H1 (cell line): ENCODE measurements at regions not wholly inside any gene's neighbourhood (a gene's known extent, or its start where the extent isn't known, plus 50 kb on each side); places are given as distances from the start of the nearest gene placed in this dataset.
A peak's percentile ranks its signal among the peaks of the same experiment; 100 is the strongest.

Experiments
- CTCF ChIA-PET: fragments of 300-600 bp; sonication (Branson Sonifier 250); formaldehyde crosslinking; loops from one replicate; lab custom pipeline; 2021; ENCODE audit not compliant: partially characterized antibody; lab: Charles Lee
- POLR2A ChIA-PET: fragments of 300-600 bp; sonication (Branson Sonifier 250); formaldehyde crosslinking; loops from one replicate; lab custom pipeline; 2021; ENCODE audit warnings: inconsistent platforms; ENCODE audit not compliant: partially characterized antibody; lab: Charles Lee
- DNase-seq, 2 experiments: peaks; one replicate each; pipeline versions ENCODE4 v3.0.0 to v3.0.0-alpha.2; 2010 to 2022; ENCODE audit warnings: low spot score in 2 of 2, low read depth in 1 of 2, mixed read lengths in 1 of 2
- FAIRE-seq: peaks from 2 replicates; lab custom pipeline; 2011; peaks lifted over from hg19 to GRCh38; lab: Jason Lieb, UNC
- H2AFZ ChIP-seq: 2 replicates; pipeline ENCODE4 v1.8.1; 2012; ENCODE audit warnings: low read length, inconsistent platforms
- H2AK5ac ChIP-seq: 2 replicates; pipeline ENCODE4 v1.6.1; 2013; ENCODE audit warnings: low read depth, low read length
- H2BK120ac ChIP-seq: replicated peaks from 2 replicates; pipeline ENCODE3; 2013; ENCODE audit warnings: low read depth, low read length, inconsistent platforms
- H2BK12ac ChIP-seq: 2 replicates; pipeline ENCODE4 v1.6.1; 2013; ENCODE audit warnings: low read depth, low read length
- H2BK15ac ChIP-seq: 2 replicates; pipeline ENCODE4 v1.6.1; 2013; ENCODE audit warnings: low read length
- H2BK20ac ChIP-seq: 2 replicates; pipeline ENCODE4 v1.6.1; 2013; ENCODE audit warnings: low read length
- H2BK5ac ChIP-seq: 2 replicates; pipeline ENCODE4 v1.6.1; 2013; ENCODE audit warnings: low read depth, low read length
- H3K14ac ChIP-seq: 2 replicates; pipeline ENCODE4 v1.6.1; 2013; ENCODE audit warnings: inconsistent platforms; ENCODE audit not compliant: insufficient read length
- H3K18ac ChIP-seq: 2 replicates; pipeline ENCODE4 v1.6.1; 2013; ENCODE audit warnings: low read length; ENCODE audit errors: extremely low read depth
- H3K23ac ChIP-seq: 2 replicates; pipeline ENCODE4 v1.6.1; 2013; ENCODE audit warnings: inconsistent platforms; ENCODE audit not compliant: insufficient read length
- H3K23me2 ChIP-seq: 2 replicates; pipeline ENCODE4 v1.6.1; 2013; ENCODE audit warnings: low read depth, low read length
- H3K27ac ChIP-seq: 2 replicates; pipeline ENCODE4 v1.6.1; 2011; ENCODE audit warnings: low read depth, low read length, inconsistent platforms
- H3K27me3 ChIP-seq, 4 experiments: replicated peaks in 1 of 4; 1 replicate in 1 of 4; 2 replicates in 3 of 4; pipeline versions ENCODE4 v1.6.1 to v1.8.1; 2011 to 2013; ENCODE audit warnings: low read length in 3 of 4, mild to moderate bottlenecking in 3 of 4, inconsistent platforms in 2 of 4, mixed read lengths in 2 of 4, moderate library complexity in 1 of 4; ENCODE audit not compliant: control insufficient read depth in 3 of 4, insufficient read depth in 3 of 4; ENCODE audit errors: extremely low read depth in 1 of 4
- H3K36me3 ChIP-seq, 4 experiments: 2 replicates each; pipeline versions ENCODE4 v1.6.1 to v1.8.1; 2011 to 2013; ENCODE audit warnings: mild to moderate bottlenecking in 4 of 4, low read length in 3 of 4, moderate library complexity in 2 of 4, control low read depth in 1 of 4, inconsistent platforms in 1 of 4; ENCODE audit not compliant: insufficient read depth in 4 of 4, control insufficient read depth in 2 of 4
- H3K4ac ChIP-seq: replicated peaks from 2 replicates; pipeline ENCODE3; 2013; ENCODE audit warnings: low read length, low read depth, mixed read lengths, inconsistent platforms; ENCODE audit not compliant: insufficient read length
- H3K4me1 ChIP-seq, 4 experiments: replicated peaks in 1 of 4; 1 replicate in 1 of 4; 2 replicates in 3 of 4; pipeline versions ENCODE4 v1.6.1 to v1.8.1; 2011 to 2013; ENCODE audit warnings: low read length in 3 of 4, inconsistent platforms in 2 of 4, mixed read lengths in 1 of 4; ENCODE audit not compliant: insufficient read depth in 4 of 4, control insufficient read depth in 3 of 4
- H3K4me2 ChIP-seq, 2 experiments: 2 replicates each; pipeline versions ENCODE4 v1.6.1 to v1.8.1; 2011 to 2013; ENCODE audit warnings: low read depth in 2 of 2, low read length in 2 of 2, control low read depth in 1 of 2, inconsistent platforms in 1 of 2, mild to moderate bottlenecking in 1 of 2; ENCODE audit not compliant: insufficient read depth in 1 of 2
- H3K4me3 ChIP-seq, 4 experiments: fragments of 200-600, 300-600 bp in 1 of 4; sonication (generic), shearing (Covaris generic), sonication (Bioruptor Twin) in 1 of 4; 2 replicates each; pipeline versions ENCODE4 v1.5.1 to v1.8.1; 2011 to 2016; ENCODE audit warnings: low read length in 4 of 4, low read depth in 3 of 4, control low read depth in 2 of 4, inconsistent platforms in 2 of 4, mild to moderate bottlenecking in 2 of 4, mixed read lengths in 1 of 4, moderate library complexity in 1 of 4; ENCODE audit not compliant: insufficient read depth in 2 of 4; ENCODE audit errors: extremely low read depth in 1 of 4
- H3K56ac ChIP-seq: replicated peaks from 2 replicates; pipeline ENCODE3; 2013; ENCODE audit warnings: low read depth, mild to moderate bottlenecking, mixed read lengths, low read length, inconsistent platforms; ENCODE audit not compliant: insufficient read length
- H3K79me1 ChIP-seq: 2 replicates; pipeline ENCODE4 v1.6.1; 2013; ENCODE audit warnings: low read depth, low read length, control low read depth
- H3K79me2 ChIP-seq, 2 experiments: 2 replicates each; pipeline versions ENCODE4 v1.6.1 to v1.8.1; 2012 to 2013; ENCODE audit warnings: low read length in 2 of 2, mild to moderate bottlenecking in 2 of 2, inconsistent platforms in 1 of 2; ENCODE audit not compliant: insufficient read depth in 2 of 2, control insufficient read depth in 1 of 2
- H3K9ac ChIP-seq, 4 experiments: replicated peaks in 1 of 4; 1 replicate in 1 of 4; 2 replicates in 3 of 4; pipeline versions ENCODE4 v1.6.1 to v1.8.1; 2011 to 2013; ENCODE audit warnings: low read depth in 3 of 4, low read length in 3 of 4, control low read depth in 2 of 4, mild to moderate bottlenecking in 2 of 4, moderate library complexity in 2 of 4, inconsistent platforms in 1 of 4; ENCODE audit errors: extremely low read depth in 1 of 4
- H3K9me3 ChIP-seq, 2 experiments: 2 replicates each; pipeline versions ENCODE4 v1.6.1 to v1.8.1; 2012 to 2013; ENCODE audit warnings: mild to moderate bottlenecking in 2 of 2, moderate library complexity in 2 of 2, control low read depth in 1 of 2, inconsistent platforms in 1 of 2, low read depth in 1 of 2, low read length in 1 of 2, mixed read lengths in 1 of 2; ENCODE audit not compliant: insufficient read depth in 2 of 2
- H4K20me1 ChIP-seq, 2 experiments: replicated peaks in 1 of 2; 2 replicates each; pipeline versions ENCODE3 to v1.8.1; 2011 to 2013; ENCODE audit warnings: inconsistent platforms in 2 of 2, low read length in 2 of 2, mild to moderate bottlenecking in 1 of 2; ENCODE audit not compliant: insufficient read depth in 2 of 2, control insufficient read depth in 1 of 2
- H4K5ac ChIP-seq: 2 replicates; pipeline ENCODE4 v1.6.1; 2013; ENCODE audit warnings: low read length, low read depth, mixed read lengths, inconsistent platforms; ENCODE audit not compliant: insufficient read length
- H4K8ac ChIP-seq: 2 replicates; pipeline ENCODE4 v1.8.0; 2013; ENCODE audit warnings: mild to moderate bottlenecking, moderate library complexity, low read length, inconsistent platforms; ENCODE audit not compliant: insufficient read depth; ENCODE audit errors: extremely low read depth
- H4K91ac ChIP-seq: replicated peaks from 2 replicates; pipeline ENCODE3; 2013; ENCODE audit warnings: low read length, mixed read lengths, inconsistent platforms; ENCODE audit not compliant: insufficient read length
- CBX8 ChIP-seq: fragments of 300-800, 300-1000 bp; sonication (generic); IDR thresholded peaks from 2 replicates; pipeline ENCODE4 v1.7.1; 2016; ENCODE audit warnings: low read depth, low read length, borderline replicate concordance
- CHD2 ChIP-seq: IDR thresholded peaks from 2 replicates; pipeline ENCODE4 v1.6.1; 2012; ENCODE audit warnings: low read length, improper control_type of control experiment
- EP300 ChIP-seq, 2 experiments: IDR thresholded peaks; 1 replicate in 1 of 2; 2 replicates in 1 of 2; pipeline ENCODE4 v1.6.1; 2011 to 2012; ENCODE audit warnings: low read depth in 2 of 2, low read length in 2 of 2, mild to moderate bottlenecking in 2 of 2, borderline replicate concordance in 1 of 2, inconsistent platforms in 1 of 2, moderate library complexity in 1 of 2
- GTF2F1 ChIP-seq: IDR thresholded peaks from 2 replicates; pipeline ENCODE4 v1.6.1; 2012; ENCODE audit warnings: low read depth, low read length, improper control_type of control experiment, borderline replicate concordance
- KDM5A ChIP-seq: fragments of 200-600 bp; IDR thresholded peaks from 2 replicates; pipeline ENCODE4 v1.7.1; 2012; ENCODE audit warnings: mild to moderate bottlenecking, low read length, inconsistent platforms, mixed read lengths
- MAX ChIP-seq: IDR thresholded peaks from 2 replicates; pipeline ENCODE4 v1.6.1; 2012; ENCODE audit warnings: inconsistent platforms
- RXRA ChIP-seq: IDR thresholded peaks from 2 replicates; pipeline ENCODE4 v1.6.1; 2011; ENCODE audit warnings: low read depth, mild to moderate bottlenecking, low read length, moderate library complexity; ENCODE audit not compliant: insufficient read depth
- SP2 ChIP-seq: IDR thresholded peaks from 2 replicates; pipeline ENCODE4 v1.6.1; 2012; ENCODE audit warnings: mild to moderate bottlenecking, low read length, inconsistent platforms
- TEAD4 ChIP-seq: IDR thresholded peaks from 2 replicates; pipeline ENCODE4 v1.6.1; 2012; ENCODE audit warnings: low read depth, low read length, inconsistent platforms, mixed read lengths
- USF2 ChIP-seq: IDR thresholded peaks from 2 replicates; pipeline ENCODE4 v1.6.1; 2011; ENCODE audit warnings: low read length, improper control_type of control experiment
- WGBS, 2 experiments: shearing (Covaris generic) in 1 of 2; methylation state at CpG; one replicate each; pipeline versions ENCODE4 v1.1.6 to v1.1.7; 2013 to 2015; ENCODE audit warnings: low lambda C conversion rate in 2 of 2, mixed read lengths in 2 of 2, inconsistent platforms in 1 of 2, low coverage in 1 of 2, missing lambda C conversion rate in 1 of 2; ENCODE audit not compliant: insufficient replicate concordance in 2 of 2, insufficient coverage in 1 of 2, insufficient read length in 1 of 2; ENCODE audit errors: extremely low coverage in 1 of 2, missing lambda C conversion rate in 1 of 2; 5-methylcytosine and 5-hydroxymethylcytosine counted together

GRCh38 chr6:140095532-140095931 is 721.1 kb upstream of the CITED2 start:
- ChIA-PET POLR2A (no interaction called here), CTCF (interaction anchor here (0.9 to 2.2 kb wide), 4 partner anchors 9 to 346 kb away, joined by 3 to 7 read pairs (median 3); no protein-coding TSS in a partner anchor)
- Histone ChIP-seq H2BK15ac (no peak overlapping the region), H2BK5ac (no peak overlapping the region), H3K4me2 (peak overlapping the region in 1 of 2 experiments; percentile 0; a peak in 1 of 4 replicates), H3K56ac (no peak overlapping the region), H3K27me3 (no peaks in the 10 kb centered on the region), H2BK12ac (no peak overlapping the region), H3K23ac (no peak overlapping the region), H3K4ac (no peak overlapping the region), H3K18ac (no peak overlapping the region; the same call in 1 of the 2 replicates), H2AK5ac (no peak overlapping the region), H4K91ac (no peak overlapping the region), H4K20me1 (no peaks in the 10 kb centered on the region), H3K4me1 (peaks cover 0 to 12% (median 3%) of the 10 kb centered on the region in 4 experiments; a peak in 4 of 7 replicates), H3K36me3 (no peaks in the 10 kb centered on the region), H3K9me3 (no peaks in the 10 kb centered on the region), H3K79me2 (no peaks in the 10 kb centered on the region), H3K9ac (no peak overlapping the region), H3K79me1 (no peaks in the 10 kb centered on the region), H3K14ac (no peak overlapping the region), H4K8ac (no peak overlapping the region), H3K4me3 (peak overlapping the region in 1 of 4 experiments; percentile 0; a peak in 1 of 8 replicates), H3K23me2 (no peaks in the 10 kb centered on the region), H2AFZ (no peak overlapping the region), H3K27ac (no peak overlapping the region), H4K5ac (no peak overlapping the region), H2BK120ac (no peak overlapping the region)
- DNase-seq (no peak), FAIRE-seq (no peak)
- 79% methylated on average over 2 of the region's 2 CpGs; no CpG with 5 or more reads in 1 of the 2 experiments for WGBS, 2 experiments
- no peak for TF ChIP-seq KDM5A
- TF ChIP-seq GTF2F1: no peak
- no peak for TF ChIP-seq CBX8
- no peak for TF ChIP-seq TEAD4
- TF ChIP-seq USF2: no peak
- TF ChIP-seq CHD2: no peak
- no peak for TF ChIP-seq EP300 (IDR thresholded peaks at IDR 0.05; ENCODE audit: borderline replicate concordance in 1 of 2, low read depth in 2 of 2, low read length in 2 of 2)
- TF ChIP-seq MAX: no peak
- TF ChIP-seq RXRA: no peak
- no peak for TF ChIP-seq SP2
- TF ChIP-seq, all 59 proteins: peak for 0
- no peak overlapping the region for H2BK20ac ChIP-seq
